ENCODE measurements at regions not wholly inside any gene's neighbourhood (a gene's known extent, or its start where the extent isn't known, plus 50 kb on each side); places are given as distances from the start of the nearest gene placed in this dataset.

GRCh38 chr5:42950456-42951292, 89.4 kb downstream of the ANXA2R start:
- TF ChIP-seq CTCF (IDR thresholded peaks at IDR 0.05) (no peak), EZH2phosphoT487 (IDR thresholded peaks at IDR 0.05) (no peak)
